GM12878 (cell line): ENCODE measurements at regions not wholly inside any gene's neighbourhood (a gene's known extent, or its start where the extent isn't known, plus 50 kb on each side); places are given as distances from the start of the nearest gene placed in this dataset.

Experiments
- CTCF ChIP-seq, 3 experiments: IDR thresholded peaks in 2 of 3; conservative IDR thresholded peaks in 1 of 3; 2 replicates each; pipeline ENCODE4 v1.5.1; 2011; ENCODE audit warnings: low read depth in 3 of 3, low read length in 3 of 3, mild to moderate bottlenecking in 3 of 3, control low read depth in 2 of 3, moderate library complexity in 2 of 3, inconsistent platforms in 1 of 3, mixed read lengths in 1 of 3; ENCODE audit not compliant: control insufficient read depth in 2 of 3, insufficient read depth in 1 of 3; ENCODE audit errors: extremely low read depth in 1 of 3
- MAX ChIP-seq: IDR thresholded peaks from 2 replicates; pipeline ENCODE4 v1.6.1; 2012; ENCODE audit warnings: low read depth, low read length, improper control_type of control experiment
- POLR2A ChIP-seq: IDR thresholded peaks from 2 replicates; pipeline ENCODE4 v1.6.1; 2011; ENCODE audit warnings: low read depth, mild to moderate bottlenecking, low read length
- POLR2AphosphoS5 ChIP-seq: IDR thresholded peaks from 2 replicates; pipeline ENCODE4 v1.6.1; 2011; ENCODE audit warnings: mild to moderate bottlenecking, low read length, inconsistent platforms
- STAT3 ChIP-seq: IDR thresholded peaks from 2 replicates; pipeline ENCODE4 v1.6.1; 2011; ENCODE audit warnings: low read depth, low read length, improper control_type of control experiment
- TAF1 ChIP-seq: IDR thresholded peaks from 2 replicates; pipeline ENCODE4 v1.6.1; 2011; ENCODE audit warnings: mild to moderate bottlenecking, low read depth, low read length, borderline replicate concordance
- ZNF217 ChIP-seq: fragments of 450-650 bp; IDR thresholded peaks from 2 replicates; pipeline ENCODE4 v1.6.1; 2017; ENCODE audit warnings: antibody characterized with exemption, mild to moderate bottlenecking
- ZZZ3 ChIP-seq: IDR thresholded peaks from 2 replicates; pipeline ENCODE4 v1.6.1; 2011; ENCODE audit warnings: low read depth; ENCODE audit not compliant: control insufficient read depth, insufficient read length
- TF ChIP-seq, protein P1 (sequence below): fragments of 450-650 bp; formaldehyde crosslinking; IDR thresholded peaks from 2 replicates; pipeline ENCODE4 v1.4.0; 2020; ENCODE audit warnings: mild to moderate bottlenecking, moderate library complexity

DNA sequence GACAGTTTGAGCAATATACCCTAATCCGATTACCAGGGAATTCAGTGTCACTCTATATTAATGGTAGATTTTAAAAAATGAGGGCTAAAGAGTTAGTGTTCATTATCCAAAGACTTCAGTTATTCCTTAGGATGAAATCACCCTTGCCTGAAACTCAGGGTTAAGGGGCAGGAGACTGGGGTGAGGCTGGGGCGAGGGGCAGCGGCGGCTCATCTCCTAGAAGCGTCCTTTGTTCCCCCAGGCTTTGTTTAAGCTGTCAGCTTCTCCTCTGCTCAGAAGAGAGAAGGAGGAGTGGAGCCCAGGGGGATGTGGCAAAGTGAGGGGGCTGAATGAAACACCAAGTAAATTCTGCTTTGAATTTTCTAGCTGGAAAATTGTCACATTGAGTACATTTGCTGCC lies 117.7 kb upstream of the ELAC2 start:
- TF ChIP-seq POLR2AphosphoS5: no peak
- no peak for TF ChIP-seq CTCF (IDR thresholded peaks at IDR 0.05 in 2 of 3, conservative IDR thresholded peaks at IDR 0.05 in 1 of 3; ENCODE audit: control insufficient read depth in 2 of 3, extremely low read depth in 1 of 3, insufficient read depth in 1 of 3, low read depth in 3 of 3, low read length in 3 of 3)
- no peak for TF ChIP-seq ZZZ3
- TF ChIP-seq STAT3: no peak
- TF ChIP-seq POLR2A: no peak
- TF ChIP-seq ZNF217: no peak
- TF ChIP-seq, protein P1, sequence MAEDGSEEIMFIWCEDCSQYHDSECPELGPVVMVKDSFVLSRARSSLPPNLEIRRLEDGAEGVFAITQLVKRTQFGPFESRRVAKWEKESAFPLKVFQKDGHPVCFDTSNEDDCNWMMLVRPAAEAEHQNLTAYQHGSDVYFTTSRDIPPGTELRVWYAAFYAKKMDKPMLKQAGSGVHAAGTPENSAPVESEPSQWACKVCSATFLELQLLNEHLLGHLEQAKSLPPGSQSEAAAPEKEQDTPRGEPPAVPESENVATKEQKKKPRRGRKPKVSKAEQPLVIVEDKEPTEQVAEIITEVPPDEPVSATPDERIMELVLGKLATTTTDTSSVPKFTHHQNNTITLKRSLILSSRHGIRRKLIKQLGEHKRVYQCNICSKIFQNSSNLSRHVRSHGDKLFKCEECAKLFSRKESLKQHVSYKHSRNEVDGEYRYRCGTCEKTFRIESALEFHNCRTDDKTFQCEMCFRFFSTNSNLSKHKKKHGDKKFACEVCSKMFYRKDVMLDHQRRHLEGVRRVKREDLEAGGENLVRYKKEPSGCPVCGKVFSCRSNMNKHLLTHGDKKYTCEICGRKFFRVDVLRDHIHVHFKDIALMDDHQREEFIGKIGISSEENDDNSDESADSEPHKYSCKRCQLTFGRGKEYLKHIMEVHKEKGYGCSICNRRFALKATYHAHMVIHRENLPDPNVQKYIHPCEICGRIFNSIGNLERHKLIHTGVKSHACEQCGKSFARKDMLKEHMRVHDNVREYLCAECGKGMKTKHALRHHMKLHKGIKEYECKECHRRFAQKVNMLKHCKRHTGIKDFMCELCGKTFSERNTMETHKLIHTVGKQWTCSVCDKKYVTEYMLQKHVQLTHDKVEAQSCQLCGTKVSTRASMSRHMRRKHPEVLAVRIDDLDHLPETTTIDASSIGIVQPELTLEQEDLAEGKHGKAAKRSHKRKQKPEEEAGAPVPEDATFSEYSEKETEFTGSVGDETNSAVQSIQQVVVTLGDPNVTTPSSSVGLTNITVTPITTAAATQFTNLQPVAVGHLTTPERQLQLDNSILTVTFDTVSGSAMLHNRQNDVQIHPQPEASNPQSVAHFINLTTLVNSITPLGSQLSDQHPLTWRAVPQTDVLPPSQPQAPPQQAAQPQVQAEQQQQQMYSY (CRISPR knock-in tag): no peak
- no peak for TF ChIP-seq MAX
- TF ChIP-seq TAF1: no peak
